OCI-LY7 (cell line): ENCODE measurements at regions not wholly inside any gene's neighbourhood (a gene's known extent, or its start where the extent isn't known, plus 50 kb on each side); places are given as distances from the start of the nearest gene placed in this dataset.

Experiments
- BruUV-seq: library from RNA; stranded (reverse); fragments of 400-500 nt; replicated peaks from 2 replicates; lab custom pipeline; 2021; lab: Mats Ljungman, UMichigan
- CTCF ChIA-PET: fragments of 300-600 bp; sonication (Branson Sonifier 250); formaldehyde crosslinking; loops from one replicate; lab custom pipeline; 2022; ENCODE audit warnings: antibody characterized with exemption; ENCODE audit not compliant: unreplicated experiment; lab: Charles Lee
- POLR2A ChIA-PET: fragments of 300-600 bp; sonication (Branson Sonifier 250); formaldehyde crosslinking; loops from one replicate; lab custom pipeline; 2022; ENCODE audit warnings: antibody characterized with exemption; lab: Charles Lee
- DNase-seq: peaks from one replicate; pipeline ENCODE4 v3.0.0-alpha.2; 2015; ENCODE audit warnings: low spot score
- H2AFZ ChIP-seq: fragments of 200-600 bp; sonication (generic), shearing (Covaris generic); 2 replicates; pipeline ENCODE4 v1.6.1; 2014; ENCODE audit warnings: mild to moderate bottlenecking, antibody characterized with exemption, low read length, moderate library complexity
- H3K27ac ChIP-seq: fragments of 200-600 bp; sonication (generic); 2 replicates; pipeline ENCODE4 v1.5.1; 2014; ENCODE audit warnings: mixed run types, low read depth, mild to moderate bottlenecking, moderate library complexity, low read length, inconsistent platforms; ENCODE audit not compliant: poor library complexity, severe bottlenecking
- H3K36me3 ChIP-seq: fragments of 200-600 bp; sonication (generic); 2 replicates; pipeline ENCODE4 v1.6.1; 2014; ENCODE audit warnings: mild to moderate bottlenecking, antibody characterized with exemption, low read length, moderate library complexity, mixed read lengths; ENCODE audit not compliant: insufficient read depth
- H3K4me1 ChIP-seq: fragments of 200-600 bp; sonication (generic); 2 replicates; pipeline ENCODE4 v1.5.1; 2014; ENCODE audit warnings: mild to moderate bottlenecking, low read length; ENCODE audit not compliant: insufficient read depth, poor library complexity, severe bottlenecking
- H3K4me2 ChIP-seq: fragments of 200-600 bp; sonication (generic); 2 replicates; pipeline ENCODE4 v1.6.1; 2014; ENCODE audit warnings: mild to moderate bottlenecking, low read length
- H3K4me3 ChIP-seq: fragments of 200-600 bp; sonication (generic); 2 replicates; pipeline ENCODE4 v1.5.1; 2014; ENCODE audit warnings: mild to moderate bottlenecking, low read depth, low read length; ENCODE audit not compliant: poor library complexity, severe bottlenecking
- H3K79me2 ChIP-seq: fragments of 200-600 bp; sonication (generic); 2 replicates; pipeline ENCODE4 v1.6.1; 2016; ENCODE audit warnings: low read depth, mild to moderate bottlenecking, low read length, moderate library complexity, mixed read lengths; ENCODE audit not compliant: insufficient read depth
- H3K9me2 ChIP-seq: fragments of 200-600 bp; sonication (generic); 2 replicates; pipeline ENCODE4 v1.6.1; 2016; ENCODE audit warnings: mild to moderate bottlenecking, low read length, mixed read lengths; ENCODE audit not compliant: insufficient read depth
- H3K9me3 ChIP-seq: fragments of 200-600 bp; sonication (generic); 2 replicates; pipeline ENCODE4 v1.6.1; 2014; ENCODE audit warnings: mild to moderate bottlenecking, mixed run types, low read length, mixed read lengths
- H4K20me1 ChIP-seq: fragments of 200-600 bp; sonication (generic); 2 replicates; pipeline ENCODE4 v1.6.1; 2014; ENCODE audit warnings: mild to moderate bottlenecking, antibody characterized with exemption, low read length, moderate library complexity, mixed read lengths; ENCODE audit not compliant: insufficient read depth
- CTCF ChIP-seq: fragments of 200-600 bp; sonication (generic); conservative IDR thresholded peaks from 2 replicates; pipeline ENCODE4 v1.5.1; 2014; ENCODE audit warnings: mild to moderate bottlenecking, antibody characterized with exemption, low read length, moderate library complexity, mixed read lengths
- EZH2phosphoT487 ChIP-seq: fragments of 200-600 bp; sonication (generic); IDR thresholded peaks from 2 replicates; pipeline ENCODE4 v1.6.1; 2018; ENCODE audit warnings: low read depth, borderline replicate concordance, mild to moderate bottlenecking, mixed run types, antibody characterized with exemption, low read length, moderate library complexity, mixed read lengths
- intact Hi-C: fragments of 100-400 bp; cut with micrococcal nuclease; formaldehyde crosslinking; loops from one replicate; pipeline ENCODE4 v1.10.0; 2022; ENCODE audit not compliant: unreplicated experiment

- TF ChIP-seq CTCF (no peak), EZH2phosphoT487 (no peak)
- no peak for DNase-seq
- Histone ChIP-seq H2AFZ (no peak overlapping the region), H3K4me2 (no peak overlapping the region), H3K36me3 (no peaks in the 10 kb centered on the region), H3K9me3 (no peaks in the 10 kb centered on the region), H3K4me3 (no peak overlapping the region), H3K4me1 (no peaks in the 10 kb centered on the region), H4K20me1 (no peaks in the 10 kb centered on the region), H3K79me2 (no peaks in the 10 kb centered on the region), H3K27ac (no peak overlapping the region), H3K9me2 (no peaks in the 10 kb centered on the region)
- intact Hi-C loops = no loop called here
- no TSS peak for BruUV-seq
- ChIA-PET CTCF (no interaction called here), POLR2A (no interaction called here)
Observed at GRCh38 chr5:42965934-42966333, 74.2 kb downstream of the ANXA2R start.

- Histone ChIP-seq H3K36me3 (no peaks in the 10 kb centered on the region), H3K4me3 (no peak overlapping the region), H4K20me1 (no peaks in the 10 kb centered on the region), H3K4me2 (no peak overlapping the region), H3K9me3 (no peaks in the 10 kb centered on the region), H3K79me2 (no peaks in the 10 kb centered on the region), H3K27ac (no peak overlapping the region), H3K9me2 (no peaks in the 10 kb centered on the region), H2AFZ (no peak overlapping the region), H3K4me1 (no peaks in the 10 kb centered on the region)
- intact Hi-C loops = no loop called here
- ChIA-PET CTCF (no interaction called here), POLR2A (no interaction called here)
- TF ChIP-seq CTCF (no peak), EZH2phosphoT487 (no peak)
- BruUV-seq = no TSS peak
- no peak for DNase-seq
Observed at GRCh38 chr5:42963412-42963811, 76.7 kb downstream of the ANXA2R start.

GRCh38 chr5:42962124-42962523, 78.0 kb downstream of the ANXA2R start:
- Histone ChIP-seq H3K79me2 (no peaks in the 10 kb centered on the region), H2AFZ (no peak overlapping the region), H4K20me1 (no peaks in the 10 kb centered on the region), H3K4me1 (no peaks in the 10 kb centered on the region), H3K4me3 (no peak overlapping the region), H3K9me3 (no peaks in the 10 kb centered on the region), H3K27ac (no peak overlapping the region), H3K9me2 (no peaks in the 10 kb centered on the region), H3K36me3 (no peaks in the 10 kb centered on the region), H3K4me2 (no peak overlapping the region)
- intact Hi-C loops = no loop called here
- POLR2A ChIA-PET = no interaction called here
- no peak for DNase-seq
- no peak for TF ChIP-seq EZH2phosphoT487
- no peak for TF ChIP-seq CTCF
- no TSS peak for BruUV-seq
- CTCF ChIA-PET = no interaction called here
